Uterus (tissue), 2 donors: ENCODE measurements at regions not wholly inside any gene's neighbourhood (a gene's known extent, or its start where the extent isn't known, plus 50 kb on each side); places are given as distances from the start of the nearest gene placed in this dataset.

Source experiments
- POLR2A ChIP-seq, 2 donors: fragments of 450-650 bp; IDR thresholded peaks; one replicate each; pipeline ENCODE4 v1.6.1; 2016; ENCODE audit warnings: antibody characterized with exemption in 2 of 2, mild to moderate bottlenecking in 1 of 2, moderate library complexity in 1 of 2
- TF ChIP-seq, protein P1 (sequence below), 4 experiments: fragments of 200-600 bp in 2 of 4; fragments of 450-650 bp in 2 of 4; sonication (generic) in 2 of 4; IDR thresholded peaks; one replicate each; pipeline ENCODE4 v1.5.1; 2016 to 2019; ENCODE audit warnings: antibody characterized with exemption in 4 of 4, mild to moderate bottlenecking in 2 of 4, moderate library complexity in 1 of 4

DNA sequence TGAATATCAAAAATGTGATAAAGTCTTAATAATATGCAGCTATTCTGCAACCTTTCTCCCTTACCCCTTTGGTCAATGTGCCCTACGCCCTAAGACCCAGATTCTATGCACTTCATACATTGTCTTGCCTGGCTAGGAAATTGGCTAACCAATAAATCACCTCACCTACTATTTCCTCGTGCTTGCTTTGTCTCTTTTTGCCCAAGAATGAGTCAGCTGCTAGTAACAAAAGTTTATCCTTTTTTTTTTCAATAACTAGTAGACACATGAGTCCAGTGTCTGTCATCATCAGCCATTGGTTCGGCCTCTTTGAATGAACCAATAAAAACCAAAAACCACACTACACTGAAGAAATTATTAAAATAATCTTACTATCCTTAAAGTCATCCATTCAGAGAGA is 387.1 kb downstream of the PPP3CA start:
- TF ChIP-seq, protein P1, sequence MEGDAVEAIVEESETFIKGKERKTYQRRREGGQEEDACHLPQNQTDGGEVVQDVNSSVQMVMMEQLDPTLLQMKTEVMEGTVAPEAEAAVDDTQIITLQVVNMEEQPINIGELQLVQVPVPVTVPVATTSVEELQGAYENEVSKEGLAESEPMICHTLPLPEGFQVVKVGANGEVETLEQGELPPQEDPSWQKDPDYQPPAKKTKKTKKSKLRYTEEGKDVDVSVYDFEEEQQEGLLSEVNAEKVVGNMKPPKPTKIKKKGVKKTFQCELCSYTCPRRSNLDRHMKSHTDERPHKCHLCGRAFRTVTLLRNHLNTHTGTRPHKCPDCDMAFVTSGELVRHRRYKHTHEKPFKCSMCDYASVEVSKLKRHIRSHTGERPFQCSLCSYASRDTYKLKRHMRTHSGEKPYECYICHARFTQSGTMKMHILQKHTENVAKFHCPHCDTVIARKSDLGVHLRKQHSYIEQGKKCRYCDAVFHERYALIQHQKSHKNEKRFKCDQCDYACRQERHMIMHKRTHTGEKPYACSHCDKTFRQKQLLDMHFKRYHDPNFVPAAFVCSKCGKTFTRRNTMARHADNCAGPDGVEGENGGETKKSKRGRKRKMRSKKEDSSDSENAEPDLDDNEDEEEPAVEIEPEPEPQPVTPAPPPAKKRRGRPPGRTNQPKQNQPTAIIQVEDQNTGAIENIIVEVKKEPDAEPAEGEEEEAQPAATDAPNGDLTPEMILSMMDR (IDR thresholded peaks at IDR 0.05), result no peak
- TF ChIP-seq POLR2A (IDR thresholded peaks at IDR 0.05), result no peak
